GM12878 (cell line): ENCODE measurements at regions not wholly inside any gene's neighbourhood (a gene's known extent, or its start where the extent isn't known, plus 50 kb on each side); places are given as distances from the start of the nearest gene placed in this dataset.

ENCODE experiments used
- ATAC-seq: fragments of 200-7000 bp; cut with Tn5 transposase; 3 replicates; pipeline ENCODE4 v1.9.1; 2020; ENCODE audit warnings: mild to moderate bottlenecking, moderate library complexity
- BruUV-seq: library from RNA; stranded (reverse); fragments of 400-500 nt; replicated peaks from 2 replicates; lab custom pipeline; 2021; lab: Mats Ljungman, UMichigan
- CTCF ChIA-PET: fragments of 300-600 bp; sonication (Branson Sonifier 250); formaldehyde crosslinking; extraction: SDS; loops from one replicate; lab custom pipeline; 2021; ENCODE audit warnings: inconsistent platforms; lab: Yijun Ruan, JAX
- POLR2A ChIA-PET: fragments of 350-600 bp; formaldehyde crosslinking; extraction: SDS; loops from one replicate; lab custom pipeline; 2021; ENCODE audit warnings: inconsistent platforms; lab: Charles Lee
- RAD21 ChIA-PET: fragments of 300-600 bp; sonication (Branson Sonifier 250); formaldehyde crosslinking; loops from one replicate; lab custom pipeline; 2023; ENCODE audit warnings: antibody characterized with exemption; ENCODE audit not compliant: unreplicated experiment; lab: Charles Lee
- SMC1A ChIA-PET: fragments of 300-600 bp; sonication (Branson Sonifier 250); formaldehyde crosslinking; loops from one replicate; lab custom pipeline; 2023; ENCODE audit not compliant: unreplicated experiment, uncharacterized antibody; lab: Charles Lee
- DNase-seq: peaks from one replicate; pipeline ENCODE4 v3.0.0-alpha.2; 2011; ENCODE audit warnings: low read depth, low spot score
- FAIRE-seq: peaks from 3 replicates; lab custom pipeline; 2011; peaks lifted over from hg19 to GRCh38; lab: Jason Lieb, UNC
- H2AFZ ChIP-seq: 2 replicates; pipeline ENCODE4 v1.6.0; 2011; ENCODE audit warnings: low read depth, low read length, control low read depth; ENCODE audit not compliant: control insufficient read depth
- H3K27ac ChIP-seq: 2 replicates; pipeline ENCODE4 v1.5.1; 2011; ENCODE audit warnings: control low read depth; ENCODE audit not compliant: control insufficient read depth, insufficient read depth
- H3K27me3 ChIP-seq, 2 experiments: replicated peaks in 1 of 2; 2 replicates each; pipeline versions ENCODE4 v1.6.0 to v1.6.1; 2011; ENCODE audit warnings: low read length in 1 of 2; ENCODE audit not compliant: control insufficient read depth in 2 of 2, insufficient read depth in 2 of 2
- H3K36me3 ChIP-seq, 2 experiments: 2 replicates each; pipeline ENCODE4 v1.5.1; 2011; ENCODE audit warnings: low read length in 1 of 2; ENCODE audit not compliant: control insufficient read depth in 2 of 2, insufficient read depth in 2 of 2
- H3K4me1 ChIP-seq: 2 replicates; pipeline ENCODE4 v1.6.1; 2011; ENCODE audit warnings: mild to moderate bottlenecking, low read length, moderate library complexity, mixed read lengths; ENCODE audit not compliant: control insufficient read depth, insufficient read depth
- H3K4me2 ChIP-seq: 2 replicates; pipeline ENCODE4 v1.6.0; 2011; ENCODE audit warnings: control low read depth; ENCODE audit not compliant: control insufficient read depth, insufficient read depth
- H3K4me3 ChIP-seq: fragments of 200-600 bp; sonication (generic); 2 replicates; pipeline ENCODE4 v1.5.1; 2016
- H3K79me2 ChIP-seq: 2 replicates; pipeline ENCODE4 v1.6.0; 2011; ENCODE audit warnings: low read length; ENCODE audit not compliant: control insufficient read depth, insufficient read depth
- H3K9ac ChIP-seq: 2 replicates; pipeline ENCODE4 v1.8.0; 2011; ENCODE audit warnings: low read length, control low read depth, mixed read lengths; ENCODE audit not compliant: control insufficient read depth, insufficient read depth
- H3K9me3 ChIP-seq: replicated peaks from 3 replicates; pipeline ENCODE4 v1.5.1; 2011; ENCODE audit warnings: mild to moderate bottlenecking, low read length; ENCODE audit not compliant: control insufficient read depth, insufficient read depth
- H4K20me1 ChIP-seq: 2 replicates; pipeline ENCODE4 v1.6.0; 2011; ENCODE audit not compliant: control insufficient read depth, insufficient read depth
- ATF2 ChIP-seq: IDR thresholded peaks from 2 replicates; pipeline ENCODE4 v1.6.1; 2012; ENCODE audit warnings: low read length, inconsistent platforms
- BRCA1 ChIP-seq: IDR thresholded peaks from 2 replicates; pipeline ENCODE4 v1.6.1; 2011; ENCODE audit warnings: low read depth, low read length, improper control_type of control experiment
- DPF2 ChIP-seq: fragments of 450-650 bp; IDR thresholded peaks from 2 replicates; pipeline ENCODE4 v1.6.1; 2017; ENCODE audit warnings: mild to moderate bottlenecking
- EED ChIP-seq: sonication (generic); IDR thresholded peaks from 2 replicates; pipeline ENCODE4 v1.6.1; 2016; ENCODE audit warnings: antibody characterized with exemption, low read depth
- FOS ChIP-seq: IDR thresholded peaks from 3 replicates; pipeline ENCODE4 v1.6.1; 2011; ENCODE audit warnings: borderline replicate concordance; ENCODE audit not compliant: insufficient read length; ENCODE audit errors: extremely low read depth
- KLF5 ChIP-seq: fragments of 450-650 bp; IDR thresholded peaks from 2 replicates; pipeline ENCODE4 v1.6.1; 2014; ENCODE audit warnings: mild to moderate bottlenecking; ENCODE audit not compliant: partially characterized antibody
- NBN ChIP-seq: fragments of 450-650 bp; IDR thresholded peaks from 2 replicates; pipeline ENCODE4 v1.6.1; 2016
- POLR2AphosphoS2 ChIP-seq: IDR thresholded peaks from 2 replicates; pipeline ENCODE4 v1.6.1; 2011; ENCODE audit warnings: low read depth, mild to moderate bottlenecking, low read length, improper control_type of control experiment, moderate library complexity
- SIN3A ChIP-seq: IDR thresholded peaks from 2 replicates; pipeline ENCODE4 v1.6.1; 2012; ENCODE audit warnings: low read depth, low read length, improper control_type of control experiment
- ZNF24 ChIP-seq: fragments of 450-650 bp; IDR thresholded peaks from 2 replicates; pipeline ENCODE4 v1.6.1; 2017; ENCODE audit warnings: antibody characterized with exemption, mild to moderate bottlenecking
- WGBS: methylation state at CpG from one replicate; pipeline ENCODE4 v1.1.6; 2016; ENCODE audit warnings: low lambda C conversion rate; ENCODE audit not compliant: insufficient replicate concordance, insufficient coverage; ENCODE audit errors: missing lambda C conversion rate; 5-methylcytosine and 5-hydroxymethylcytosine counted together
- in situ Hi-C: fragments of 300-500 bp; cut with MboI; formaldehyde crosslinking; loops from 9 replicates; pipeline ENCODE4 v1.14.3; 2018; ENCODE audit warnings: mixed read lengths
- intact Hi-C: fragments of 100-400 bp; cut with micrococcal nuclease; formaldehyde crosslinking; loops from one replicate; pipeline ENCODE4 v1.14.2; 2022; ENCODE audit not compliant: unreplicated experiment

- Histone ChIP-seq H3K4me3 (no peak overlapping the region), H3K4me2 (no peak overlapping the region), H3K36me3 (no peaks in the 10 kb centered on the region), H4K20me1 (no peaks in the 10 kb centered on the region), H3K9ac (no peak overlapping the region), H3K4me1 (no peaks in the 10 kb centered on the region), H3K27me3 (no peaks in the 10 kb centered on the region; a peak in 1 of 4 replicates), H3K9me3 (no peaks in the 10 kb centered on the region), H3K27ac (no peak overlapping the region)
- ChIA-PET SMC1A (no interaction called here), POLR2A (interaction anchor here (0.6 kb wide), 1 partner anchor 534 kb away, joined by 3 read pairs; no protein-coding TSS in a partner anchor), RAD21 (no interaction called here)
- intact Hi-C loops (no loop called here), in situ Hi-C loops (no loop called here)
- no TSS peak for BruUV-seq
- FAIRE-seq (no peak), DNase-seq (no peak)
- WGBS: 96% methylated on average over 3 of the region's 3 CpGs
- no peak for TF ChIP-seq SIN3A
- TF ChIP-seq, all 136 proteins: peak for 0
- no peak for ATAC-seq
- Histone ChIP-seq H3K79me2 (no peaks in the 10 kb centered on the region), H2AFZ (no peak overlapping the region)
- CTCF ChIA-PET: no interaction called here
Measured at GRCh38 chr5:109496112-109496511, 86.3 kb upstream of the PJA2 start.

- Histone ChIP-seq H3K9ac (no peak overlapping the region), H4K20me1 (no peaks in the 10 kb centered on the region), H3K79me2 (no peaks in the 10 kb centered on the region), H3K4me1 (no peaks in the 10 kb centered on the region), H2AFZ (no peak overlapping the region), H3K27me3 (no peaks in the 10 kb centered on the region)
- ATAC-seq: no peak
- 84% methylated on average over 34 of the region's 65 CpGs for WGBS
- ChIA-PET RAD21 (no interaction called here), CTCF (no interaction called here)
- no peak for FAIRE-seq
- TF ChIP-seq BRCA1 (no peak), KLF5 (no peak), NBN (no peak), ATF2 (no peak), DPF2 (no peak), ZNF24 (no peak), FOS (no peak), EED (no peak), POLR2AphosphoS2 (no peak)
- TF ChIP-seq, all 136 proteins: peak for 0
- DNase-seq: no peak
- in situ Hi-C loops (no loop called here), intact Hi-C loops (no loop called here)
- Histone ChIP-seq H3K36me3 (no peaks in the 10 kb centered on the region), H3K4me3 (no peak overlapping the region), H3K9me3 (no peaks in the 10 kb centered on the region), H3K4me2 (no peak overlapping the region), H3K27ac (no peak overlapping the region)
- BruUV-seq: no TSS peak
- ChIA-PET POLR2A (no interaction called here), SMC1A (no interaction called here)
Measured at GRCh38 chr5:109487753-109488420, 78.1 kb upstream of the PJA2 start.
